Activated CD8-positive, alpha-beta memory T cell treated with anti-CD3 and anti-CD28 coated beads for 48 hours (primary cell): ENCODE measurements at regions not wholly inside any gene's neighbourhood (a gene's known extent, or its start where the extent isn't known, plus 50 kb on each side); places are given as distances from the start of the nearest gene placed in this dataset.
A peak's percentile ranks its signal among the peaks of the same experiment; 100 is the strongest.

Experiments
- DNase-seq, 3 experiments: peaks; one replicate each; pipeline ENCODE4 v3.0.0-alpha.2; 2020; ENCODE audit warnings: low read depth in 2 of 3, low spot score in 2 of 3

DNA sequence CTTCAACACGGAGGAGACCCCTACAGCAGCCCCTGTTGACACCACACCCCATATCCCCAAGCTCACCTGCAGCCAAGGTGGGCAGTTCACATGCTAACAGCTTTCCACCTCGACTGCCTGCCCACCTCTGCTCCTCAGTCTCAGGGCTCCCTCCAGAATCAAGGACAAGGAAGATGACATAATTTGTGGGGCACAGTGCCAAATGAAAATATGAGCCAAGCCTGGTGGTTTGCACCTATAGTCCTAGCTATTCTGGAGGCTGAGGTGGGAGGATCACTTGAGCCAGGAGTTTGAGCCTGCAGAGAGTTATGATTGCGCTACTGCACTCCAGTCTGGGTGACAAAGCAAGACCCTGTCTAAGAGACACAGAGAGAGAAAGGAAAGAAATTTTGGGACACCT lies 516.3 kb downstream of the BCOR start:
- no peak for DNase-seq

DNA sequence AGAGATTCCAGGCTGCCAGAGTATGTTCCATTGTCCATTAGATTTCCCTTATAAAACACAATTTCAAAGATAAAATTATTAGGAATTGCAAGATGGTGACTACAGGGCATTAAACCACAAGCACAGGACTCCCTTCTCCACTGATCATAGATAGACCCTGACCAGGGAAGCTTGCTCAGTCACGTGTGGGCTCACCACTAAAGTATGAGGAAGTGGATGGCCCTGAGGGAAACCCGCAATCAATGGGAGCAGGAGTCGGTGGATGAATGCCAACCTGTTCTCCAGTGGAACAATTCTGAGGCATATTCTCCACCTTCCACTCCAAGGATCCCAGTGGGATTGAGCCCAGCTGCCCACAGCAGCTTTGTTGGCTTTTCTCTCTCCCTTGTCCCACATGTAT lies 515.7 kb downstream of the BCOR start:
- no peak for DNase-seq

DNA sequence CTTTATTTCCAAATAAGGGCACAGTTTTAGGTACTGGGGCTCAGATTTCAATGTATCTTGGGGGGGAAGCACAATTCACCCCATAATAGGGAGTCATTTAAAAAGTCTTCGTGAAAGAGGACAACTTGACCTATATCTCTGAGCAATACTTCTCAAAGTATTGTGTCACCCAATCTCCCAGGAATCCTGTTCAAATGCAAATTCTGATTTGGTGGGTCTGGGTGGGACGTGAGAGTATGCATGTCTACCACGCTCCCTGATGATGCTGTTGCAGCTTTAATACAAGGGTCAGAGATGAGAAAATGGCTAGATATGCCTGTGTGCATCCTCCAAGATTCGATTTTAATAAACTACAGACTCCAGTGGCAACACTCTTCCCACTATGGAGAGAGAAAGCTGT lies 514.8 kb downstream of the BCOR start:
- no peak for DNase-seq

DNA sequence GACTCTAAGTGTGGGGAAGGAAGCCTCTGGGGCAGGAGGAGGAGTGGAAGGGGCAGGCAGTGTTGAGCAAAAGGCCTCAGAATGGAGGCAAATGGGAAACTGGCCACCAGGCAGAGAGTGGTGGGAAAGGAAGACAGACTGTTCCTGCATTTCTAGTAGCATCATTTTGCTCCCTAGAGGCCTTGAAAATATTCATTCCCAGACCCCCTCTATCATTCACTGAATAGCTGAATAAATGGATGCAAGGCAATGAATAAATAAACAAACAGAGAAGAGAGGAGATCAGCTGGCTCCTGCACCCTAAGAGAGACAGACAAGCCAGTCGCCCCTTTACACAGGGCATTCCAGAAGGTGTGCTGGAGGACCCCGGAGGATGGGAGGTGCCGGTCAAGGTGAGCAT lies 511.9 kb downstream of the BCOR start:
- DNase-seq: no peak

DNA sequence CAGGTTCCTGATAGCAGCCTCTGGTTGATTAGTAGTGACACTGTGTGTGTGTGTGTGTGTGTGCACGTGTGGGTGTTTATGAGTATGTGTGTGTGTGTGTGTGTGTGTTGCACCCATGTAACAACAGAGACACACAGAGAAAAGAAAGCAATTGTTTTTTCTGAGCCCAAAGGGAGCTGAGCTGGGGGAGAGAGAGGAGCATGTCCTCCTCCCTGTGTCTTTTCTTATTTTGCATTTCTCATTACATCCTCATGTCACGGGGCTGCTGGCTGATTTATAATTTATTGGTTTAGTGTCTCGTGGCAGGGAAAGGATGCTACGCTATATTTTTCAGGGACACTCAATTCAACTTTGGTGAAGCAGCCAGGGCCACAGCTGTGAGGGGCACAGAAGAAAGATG lies 511.4 kb downstream of the BCOR start:
- DNase-seq: no peak

DNA sequence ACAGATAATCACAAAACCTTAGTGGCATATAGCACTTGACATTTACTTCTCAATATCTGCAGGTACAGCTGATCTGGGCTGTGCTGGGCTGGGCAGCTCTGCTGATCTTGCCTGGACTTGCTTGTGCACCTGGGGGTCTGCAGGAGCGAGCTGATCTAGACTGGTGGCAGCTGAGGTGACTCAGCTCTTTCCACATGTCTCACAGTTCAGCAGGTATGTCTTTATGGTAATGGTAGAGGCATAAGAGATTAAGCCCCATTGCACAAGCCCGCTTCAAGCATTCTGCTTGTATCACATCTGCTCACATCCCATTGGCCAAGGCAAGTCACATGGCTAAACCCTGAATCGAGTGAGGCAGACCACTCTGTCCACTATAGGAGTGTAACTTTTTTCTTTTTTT lies 506.7 kb downstream of the BCOR start:
- DNase-seq: no peak

DNA sequence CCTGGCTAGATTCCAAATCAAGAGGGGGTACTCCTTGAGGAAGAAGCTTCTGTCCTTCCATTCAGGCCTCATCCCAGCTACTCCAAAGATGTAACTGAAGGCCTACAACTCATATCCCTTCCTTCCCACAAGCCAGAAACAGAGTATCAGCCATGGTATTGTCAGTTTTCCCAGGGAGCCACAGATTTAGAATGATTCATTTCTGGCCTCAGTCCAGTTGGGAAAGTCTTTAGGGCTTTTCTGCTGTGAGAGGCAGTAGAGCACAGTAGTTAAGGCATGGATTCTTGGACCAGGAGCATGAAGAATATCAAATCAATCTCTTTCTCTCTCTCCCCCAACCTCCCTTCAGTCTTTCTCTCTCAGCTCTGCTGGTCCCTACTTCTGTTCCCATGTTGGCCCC lies 505.0 kb downstream of the BCOR start:
- DNase-seq: no peak

DNA sequence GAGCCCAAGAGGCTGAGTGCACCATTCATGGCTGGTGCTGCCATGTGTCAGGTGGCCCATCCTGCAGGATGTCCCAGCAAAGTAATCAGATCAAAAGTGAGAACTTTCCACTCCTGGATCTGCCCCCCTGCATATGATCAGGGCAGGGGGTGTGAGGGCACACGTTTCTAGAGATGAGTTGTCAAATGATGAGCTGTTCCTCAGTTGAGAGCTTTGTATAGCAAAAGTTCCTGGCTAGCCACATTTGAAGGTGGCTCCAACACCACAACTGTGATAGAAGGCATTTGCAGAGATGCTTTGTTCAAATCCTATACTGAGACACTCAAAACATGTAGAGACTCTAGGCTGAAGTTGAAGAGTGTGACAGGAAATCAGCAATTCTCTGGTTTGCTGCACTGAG lies 501.8 kb downstream of the BCOR start:
- no peak for DNase-seq

DNA sequence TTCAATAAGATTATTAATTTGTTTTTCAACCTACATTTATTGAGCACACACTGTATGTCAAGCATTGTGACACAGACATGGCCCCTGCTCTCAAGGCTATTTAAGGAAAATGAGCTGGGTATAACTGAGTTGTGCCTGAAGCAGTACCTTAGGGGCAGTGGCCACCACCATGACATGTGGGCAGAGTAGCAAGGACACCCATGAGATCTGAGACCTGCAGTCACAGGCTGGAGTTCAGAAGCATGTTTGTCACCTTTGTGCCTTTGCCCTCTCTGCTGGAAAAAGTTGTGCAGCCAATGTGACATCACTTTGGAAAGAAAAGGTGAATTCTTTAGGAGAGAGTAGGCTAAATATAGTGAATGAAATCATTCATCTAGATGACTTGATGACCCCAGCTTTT lies 501.3 kb downstream of the BCOR start:
- DNase-seq: no peak

DNA sequence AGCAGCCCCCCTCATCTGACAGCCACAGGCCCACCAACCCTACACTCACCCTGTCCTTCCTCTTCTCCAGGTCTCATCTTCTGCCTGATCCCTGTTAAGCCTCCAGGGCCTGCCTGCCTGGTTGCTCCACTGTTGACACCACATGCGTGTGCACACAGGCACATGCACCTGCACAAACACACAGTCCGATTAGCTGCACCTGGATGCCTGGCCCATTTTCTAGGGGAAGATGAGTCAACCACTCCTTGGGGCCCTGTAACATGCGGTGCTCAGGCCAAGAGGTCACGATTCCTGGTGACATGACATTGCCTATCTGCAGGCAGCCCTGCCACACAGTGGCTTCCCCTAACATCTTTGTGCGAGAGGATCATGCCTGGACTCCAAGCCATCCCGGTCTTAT lies 498.4 kb downstream of the BCOR start:
- DNase-seq: no peak

DNA sequence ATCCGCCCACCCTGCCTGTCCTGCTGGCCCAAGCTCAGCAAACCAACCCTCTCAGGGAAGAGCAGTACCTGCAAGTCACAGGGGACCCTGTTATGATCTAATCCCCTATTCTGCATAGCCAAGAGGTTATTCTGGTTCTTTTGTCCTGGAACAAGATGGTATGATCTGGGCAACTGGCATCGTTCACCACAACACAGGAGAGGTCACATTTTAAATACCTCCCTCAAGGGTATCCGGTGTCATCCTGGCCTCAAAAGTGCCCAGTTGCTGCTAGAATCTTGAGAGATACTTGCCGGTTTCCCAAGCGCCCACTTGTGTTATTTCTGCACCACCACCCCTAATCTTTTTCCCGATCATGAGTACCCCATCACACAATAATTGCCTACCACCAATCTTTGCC lies 497.5 kb downstream of the BCOR start:
- no peak for DNase-seq

DNA sequence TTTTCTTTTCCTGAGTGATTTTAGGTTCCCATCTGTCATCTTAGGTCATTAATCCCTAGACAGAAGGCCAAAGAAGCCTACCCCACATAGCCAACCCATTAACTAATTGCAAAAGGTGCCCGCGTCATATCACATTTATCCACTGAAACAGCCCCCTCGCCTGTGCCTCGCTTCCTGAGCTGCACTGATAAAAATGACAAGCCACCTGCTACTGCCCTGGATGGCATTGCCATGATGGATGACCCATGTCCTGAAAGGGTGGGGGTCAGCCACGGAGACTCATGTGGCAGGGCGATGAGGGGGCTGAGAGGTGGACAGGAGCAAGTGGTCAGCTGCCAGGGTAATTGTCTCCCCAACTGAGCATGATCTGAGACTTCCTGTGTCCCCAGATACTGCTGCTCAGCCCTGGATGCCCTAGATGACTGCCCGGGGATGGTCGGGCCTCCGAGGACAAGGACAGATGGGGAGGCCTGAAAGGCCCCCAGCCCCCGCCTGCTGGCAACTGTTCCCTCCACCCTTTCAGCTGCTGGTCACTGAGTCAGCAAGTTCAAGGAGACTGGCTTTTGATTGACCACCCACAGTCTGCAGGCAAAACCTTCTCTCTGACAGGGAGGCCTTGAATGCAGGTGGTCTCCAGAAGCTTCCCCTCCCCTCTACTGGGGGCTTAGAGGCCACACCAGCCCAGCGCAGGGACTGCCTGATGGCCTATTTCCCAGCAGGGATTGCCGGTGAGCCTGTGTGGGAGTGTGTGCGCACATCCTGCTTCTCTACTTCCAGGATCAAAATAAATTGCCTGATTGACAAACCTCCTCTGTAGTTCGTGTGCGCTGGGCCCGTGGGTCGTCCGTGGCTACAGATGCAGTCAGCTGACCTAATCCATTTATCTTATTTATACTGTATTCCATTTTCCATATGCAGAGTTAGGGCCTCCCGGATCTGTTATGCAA lies 496.3 kb downstream of the BCOR start:
- no peak for DNase-seq

DNA sequence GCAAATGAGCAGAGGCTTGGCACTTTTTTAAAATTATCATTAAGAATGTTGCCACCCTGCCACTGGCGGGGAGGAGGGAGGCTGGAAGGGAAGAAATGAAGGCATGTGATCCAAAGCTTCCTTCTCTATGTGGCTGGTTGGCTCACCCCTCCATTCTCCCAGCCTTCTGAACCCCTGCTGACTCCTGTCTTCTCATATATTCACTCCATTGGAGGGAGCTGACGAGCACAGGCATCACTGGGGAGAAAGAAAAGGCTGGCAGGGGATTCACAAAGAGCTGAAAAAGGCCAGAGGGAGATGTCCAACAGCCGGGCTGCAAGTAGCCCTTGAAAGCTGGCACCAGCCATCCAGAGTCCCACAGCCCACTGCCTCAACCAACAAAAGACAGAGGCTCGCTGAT lies 495.6 kb downstream of the BCOR start:
- DNase-seq: no peak

DNA sequence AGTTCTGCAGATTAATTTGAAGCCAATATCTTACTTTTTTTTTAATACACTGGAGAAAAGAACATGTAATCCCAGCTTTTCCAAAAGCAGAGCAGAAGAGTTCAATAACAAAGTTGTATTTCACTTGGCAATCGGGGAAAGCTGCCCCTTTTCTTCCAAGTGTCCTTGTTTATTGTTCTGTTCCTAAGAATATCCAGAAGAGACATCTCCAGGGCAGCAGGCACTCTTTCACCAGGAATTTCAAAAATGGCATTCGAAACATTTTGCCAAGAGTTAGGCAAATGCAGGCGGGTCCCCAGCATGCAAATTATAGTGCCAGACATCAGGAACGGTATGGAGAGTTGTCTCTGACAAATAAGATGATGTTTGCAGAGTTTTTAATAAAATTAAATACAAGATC lies 494.5 kb downstream of the BCOR start:
- no peak for DNase-seq

DNA sequence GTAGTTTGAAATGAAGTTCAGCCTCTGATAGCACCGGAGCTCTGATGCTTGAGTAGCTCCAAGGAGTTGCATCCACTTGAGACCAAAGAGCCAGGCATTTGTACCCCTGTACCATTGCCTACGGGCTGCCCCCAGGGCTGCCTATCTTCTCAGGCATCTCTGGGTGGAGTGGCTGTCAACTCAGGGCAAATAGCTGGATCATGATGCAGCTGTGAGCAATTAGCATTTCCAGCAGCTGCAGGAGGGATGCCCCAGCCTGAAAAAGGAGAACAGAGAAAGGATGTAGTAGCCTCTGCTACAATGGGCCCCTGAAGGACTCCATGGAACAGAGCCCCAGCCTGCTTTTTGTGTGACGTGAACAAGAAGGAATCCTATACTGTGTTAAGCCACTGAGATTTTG lies 492.6 kb downstream of the BCOR start:
- no peak for DNase-seq

DNA sequence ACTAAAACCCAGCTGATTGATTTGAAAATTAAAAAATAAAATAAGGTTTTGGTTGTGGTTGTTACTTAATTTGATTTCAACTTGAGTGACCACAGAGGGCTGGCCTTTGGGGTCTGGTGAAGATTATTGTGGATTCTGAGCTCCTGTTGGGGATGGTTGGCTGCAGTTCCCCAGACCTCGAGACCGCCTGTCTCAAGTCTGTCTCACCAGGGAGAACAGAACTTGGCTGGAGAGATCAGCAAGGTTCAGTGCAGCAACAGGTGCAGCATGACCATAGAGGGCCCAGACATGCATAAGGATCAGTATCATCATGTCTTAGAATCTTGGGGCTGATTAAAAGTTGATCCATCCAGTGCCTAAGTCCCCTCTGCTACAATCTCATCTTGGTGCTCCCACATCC lies 491.9 kb downstream of the BCOR start:
- DNase-seq: no peak

DNA sequence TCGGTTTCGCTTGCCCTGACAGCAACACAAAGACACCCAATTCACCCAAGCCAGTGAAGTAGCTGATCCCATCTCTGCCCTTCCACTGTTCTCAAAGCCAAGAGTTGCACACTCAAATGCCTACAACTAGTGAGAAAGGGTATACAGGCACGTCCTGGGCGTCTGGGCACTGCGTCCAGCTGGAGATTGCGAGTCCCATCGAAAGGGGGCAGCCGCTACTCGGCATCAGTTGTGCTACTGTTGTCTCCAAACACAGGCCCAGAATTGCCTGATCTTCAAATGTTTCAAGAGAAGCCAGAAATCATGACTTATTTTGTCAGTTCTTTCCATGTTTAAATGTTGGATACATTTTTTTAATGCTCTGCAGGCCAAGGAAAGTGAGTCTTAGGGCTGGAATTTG lies 487.8 kb downstream of the BCOR start:
- no peak for DNase-seq

DNA sequence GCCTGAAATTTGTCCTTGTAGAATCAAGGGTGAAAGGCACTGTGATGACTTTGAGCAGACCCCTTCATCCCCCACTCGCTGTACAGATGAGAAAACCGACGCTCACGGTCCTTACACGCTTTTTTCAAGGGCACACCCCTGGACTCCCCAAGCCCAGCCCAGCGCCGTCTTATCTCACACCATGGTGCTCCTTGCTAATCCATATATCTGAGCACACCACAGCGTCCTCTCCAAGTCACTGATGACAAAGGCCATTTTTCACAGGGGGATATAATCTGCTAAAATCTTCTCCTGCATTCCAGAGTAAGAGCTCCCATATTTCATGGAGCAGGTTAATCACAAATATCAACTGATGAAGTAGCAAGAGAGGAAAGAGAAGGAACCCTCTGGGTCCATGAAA lies 486.3 kb downstream of the BCOR start:
- no peak for DNase-seq

DNA sequence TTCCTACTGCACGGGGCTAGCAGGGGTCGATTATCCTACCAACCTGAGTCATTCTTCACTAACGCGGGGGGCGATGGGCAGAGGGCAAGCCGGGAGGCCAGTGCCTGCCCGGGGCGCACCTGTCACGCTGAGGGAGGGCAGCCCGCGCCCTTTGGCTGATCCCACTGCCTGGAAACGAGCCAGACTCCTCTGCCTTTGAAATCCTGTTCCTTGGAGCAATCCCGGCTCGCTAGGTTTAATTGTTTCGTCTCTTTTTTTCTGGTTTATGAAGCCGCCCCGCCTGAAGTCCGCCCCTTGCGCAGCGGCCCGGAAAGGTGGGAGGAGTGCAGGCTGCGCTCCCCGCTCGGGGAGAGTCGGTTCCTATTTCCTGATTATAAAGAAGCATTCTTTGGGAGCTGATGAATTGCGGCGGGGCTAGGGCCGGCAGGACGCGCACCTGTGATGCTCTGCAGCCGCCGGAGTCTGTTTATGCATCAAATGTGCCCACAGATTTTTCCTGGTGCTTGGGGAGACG lies 484.2 kb downstream of the BCOR start:
- DNase-seq: no peak

DNA sequence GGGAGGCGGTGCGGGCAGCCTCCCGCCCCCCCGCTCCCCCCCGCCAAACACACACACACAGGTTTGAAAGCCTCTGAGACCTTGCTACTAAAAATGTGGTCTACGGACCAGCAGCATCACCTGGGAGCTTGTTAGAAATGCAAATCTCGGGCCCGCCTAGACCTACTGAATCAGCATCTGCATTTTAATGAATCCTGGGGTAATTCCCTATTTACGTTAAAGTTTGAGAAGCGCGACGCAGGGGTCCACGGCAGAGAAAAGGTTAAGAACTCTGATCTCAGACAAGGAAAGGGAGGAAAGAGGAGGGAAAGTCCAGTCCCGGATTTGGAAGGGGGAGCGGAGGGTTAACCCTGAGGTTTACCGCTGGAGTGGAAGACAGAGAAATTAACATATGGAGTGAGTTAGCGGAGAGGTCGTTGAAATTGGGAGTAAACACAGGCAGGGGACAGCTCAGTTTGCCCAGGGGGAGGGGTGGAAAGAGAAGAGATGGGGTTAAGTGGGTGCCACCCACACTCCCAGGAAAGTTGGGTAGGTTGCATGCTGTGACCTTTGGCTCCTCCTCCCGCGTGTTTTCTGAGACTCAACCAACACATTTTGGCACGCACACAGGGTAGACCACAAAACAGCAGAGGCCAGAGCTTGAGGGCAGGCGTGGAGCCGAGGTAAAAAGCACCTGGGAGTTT lies 483.6 kb downstream of the BCOR start:
- peak in 1 of 3 experiments; percentile 52 for DNase-seq

DNA sequence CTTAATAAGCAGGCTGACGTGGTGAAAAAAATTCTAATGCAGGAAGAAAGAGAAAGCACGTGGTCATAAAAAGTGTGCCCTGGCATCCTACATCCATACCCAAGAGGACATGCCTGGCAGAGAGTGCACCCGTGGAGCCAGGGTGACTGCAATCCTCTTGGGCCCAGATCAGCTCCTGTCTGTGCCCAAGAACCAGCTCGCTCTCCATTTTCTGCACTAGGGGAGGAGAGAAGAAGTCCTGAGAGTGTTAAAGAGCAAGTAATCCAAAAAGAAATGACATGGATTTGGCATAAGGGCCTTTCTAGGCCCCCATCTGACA lies 483.1 kb downstream of the BCOR start:
- DNase-seq: no peak

DNA sequence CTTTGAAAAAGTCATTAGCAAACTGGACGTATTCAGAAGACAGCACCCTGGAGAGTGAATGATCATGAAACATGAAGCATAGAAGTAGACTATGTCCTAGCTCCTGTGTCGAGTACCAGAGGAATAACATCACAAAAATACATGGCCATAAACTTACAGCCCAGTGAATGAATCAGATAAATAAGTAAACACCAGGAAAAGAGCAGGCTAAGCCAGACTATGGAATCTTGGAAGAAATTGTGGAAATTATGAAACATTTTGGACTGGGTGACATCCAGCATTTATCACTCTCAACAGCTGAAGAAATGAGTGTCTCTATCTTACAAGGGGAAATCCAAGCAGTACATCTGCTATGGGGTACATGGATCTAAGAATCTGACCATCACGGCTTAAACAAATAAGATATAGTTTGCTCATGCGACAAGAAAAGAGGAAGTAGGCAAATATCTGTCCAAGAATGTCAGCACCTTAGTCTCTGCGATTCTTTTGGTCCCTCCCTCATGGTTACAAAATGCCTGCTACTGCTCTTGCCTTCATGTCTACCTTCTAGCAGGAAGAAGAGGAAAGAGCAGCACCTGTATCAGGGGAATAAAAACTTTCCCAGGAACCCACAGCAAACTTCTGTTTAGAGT lies 481.5 kb downstream of the BCOR start:
- no peak for DNase-seq
